Stimulated activated CD8-positive, alpha-beta memory T cell treated with anti-CD3 and anti-CD28 coated beads, Interleukin-4, amount 100 ng/mL, for 4 hours (primary cell): ENCODE measurements at regions not wholly inside any gene's neighbourhood (a gene's known extent, or its start where the extent isn't known, plus 50 kb on each side); places are given as distances from the start of the nearest gene placed in this dataset.

Experiments
- DNase-seq, 2 donors: peaks; one replicate each; pipeline ENCODE4 v3.0.0-alpha.2; 2020; ENCODE audit warnings: low read depth in 2 of 2, low spot score in 1 of 2

DNA sequence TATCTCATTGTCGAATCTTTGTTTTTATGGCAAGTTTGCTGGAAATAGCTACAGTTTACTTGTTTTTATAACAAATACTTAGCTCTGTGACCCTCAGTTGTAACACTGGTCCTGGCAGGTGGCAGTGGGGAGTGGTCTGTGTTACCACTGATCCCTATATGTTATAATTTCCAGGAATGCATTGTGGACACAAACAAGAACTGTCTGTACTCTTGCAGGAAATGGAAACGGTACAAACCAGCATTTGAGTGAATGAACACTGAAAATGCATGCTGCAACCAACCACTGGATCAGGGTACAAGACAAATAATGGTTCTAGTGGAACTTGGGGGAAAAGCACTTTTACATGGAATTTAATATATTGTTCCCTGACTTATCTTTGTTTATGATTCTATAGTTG is 66.5 kb upstream of the PJA2 start:
- no peak for DNase-seq

DNA sequence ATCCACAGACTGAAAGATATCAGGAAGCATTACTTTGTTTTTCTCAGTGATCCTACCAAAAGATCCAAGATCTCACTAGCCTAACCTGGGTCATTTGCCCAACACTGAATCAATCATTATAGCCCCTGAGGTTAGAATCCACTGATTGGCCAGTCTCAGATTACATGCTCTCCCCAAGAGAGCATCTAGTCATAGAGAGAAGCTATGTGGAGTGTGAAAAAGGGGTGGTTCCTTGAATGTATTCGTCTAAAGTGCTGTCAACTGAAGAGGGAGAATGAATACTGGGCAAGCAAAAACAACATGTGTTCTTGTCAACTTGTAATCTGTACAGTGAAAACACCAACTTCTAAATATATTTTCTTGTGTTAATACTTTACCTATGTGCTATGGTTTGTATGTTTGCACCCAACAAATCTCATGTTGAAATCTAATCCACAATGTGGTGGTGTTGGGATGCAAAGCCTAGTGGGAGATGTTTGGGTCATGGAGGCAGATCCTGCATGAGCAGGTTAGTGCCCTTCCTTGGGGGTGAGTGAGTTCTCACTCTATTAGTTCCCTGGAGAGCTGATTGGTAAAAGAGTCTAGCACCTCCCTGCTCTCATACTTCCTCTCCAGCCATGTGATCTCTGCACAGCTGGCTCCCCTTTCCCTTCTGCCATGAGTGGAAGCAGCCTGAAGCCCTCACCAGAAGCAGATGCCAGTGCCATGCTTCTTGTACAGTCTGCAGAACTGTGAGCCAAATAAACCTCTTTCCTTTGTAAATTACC is 60.3 kb upstream of the PJA2 start:
- DNase-seq, result no peak

DNA sequence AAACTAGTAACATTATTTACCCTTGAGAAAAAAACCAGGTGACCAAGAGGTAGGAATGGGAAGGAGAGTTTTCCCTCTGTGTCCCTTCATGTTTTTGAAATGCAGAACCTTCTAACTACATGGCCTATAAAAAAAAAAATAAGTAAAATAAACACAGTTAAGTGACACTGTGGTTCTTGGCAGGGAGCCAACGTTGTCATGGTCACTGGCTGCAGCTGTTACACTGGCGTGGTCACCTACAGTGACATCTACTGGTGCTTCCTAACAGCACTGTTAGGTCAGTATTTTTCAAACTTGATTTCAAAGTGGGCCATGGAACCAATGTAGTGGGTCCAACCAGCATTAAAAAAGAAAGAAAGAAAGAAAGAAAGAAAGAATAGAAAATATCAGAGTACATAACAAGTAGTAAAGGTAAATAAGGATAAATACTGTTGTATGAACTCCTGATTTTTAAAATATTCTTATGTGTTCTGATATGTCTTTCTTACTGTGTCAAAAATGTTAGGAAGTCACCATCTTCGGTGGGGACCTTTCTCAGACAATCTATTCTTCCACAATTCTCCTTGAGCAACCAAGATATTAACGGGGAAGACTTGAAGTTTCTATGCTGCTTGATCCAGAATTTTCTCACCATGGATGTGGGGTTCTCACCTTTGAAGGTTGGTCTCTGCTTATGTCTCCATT is 59.1 kb upstream of the PJA2 start:
- peak; percentile 38 to 48 for DNase-seq

DNA sequence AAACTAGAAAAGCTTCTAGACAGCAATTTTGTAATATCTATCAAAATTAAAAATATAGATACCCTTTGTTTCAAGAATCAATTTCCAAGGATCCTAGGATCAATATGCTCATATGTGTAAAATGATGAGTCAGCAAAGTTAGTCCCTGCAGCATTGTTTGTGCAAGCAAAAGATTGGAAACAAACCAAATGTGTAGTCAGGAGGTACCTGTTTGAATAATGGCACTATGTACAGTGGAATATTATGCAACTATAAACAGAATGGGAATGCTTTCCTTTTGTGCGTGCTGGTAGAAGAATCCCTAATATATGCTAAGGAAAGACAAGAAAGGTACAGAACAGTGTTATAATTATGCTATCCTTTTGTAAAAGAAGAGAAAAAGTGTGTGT is 58.5 kb upstream of the PJA2 start:
- DNase-seq, result no peak

DNA sequence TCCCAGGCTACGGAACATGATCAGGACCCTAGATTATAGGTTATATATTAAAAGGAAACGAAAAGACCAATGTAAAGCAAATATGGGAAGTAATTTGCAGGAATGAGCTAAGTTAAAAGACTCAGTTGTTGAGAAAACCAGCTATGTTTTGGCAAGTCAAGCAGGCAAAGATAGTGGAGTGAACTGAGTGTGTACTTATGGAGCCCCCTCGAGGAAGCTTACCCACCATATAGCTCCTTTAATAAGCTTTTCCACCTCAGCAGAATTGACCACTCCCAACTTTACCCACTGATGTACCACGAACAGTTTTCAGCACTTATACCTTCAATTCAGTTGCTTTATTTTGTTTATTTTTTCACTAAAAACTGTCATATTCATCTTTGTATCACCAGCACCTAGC is 57.3 kb upstream of the PJA2 start:
- no peak for DNase-seq
